Epithelial cell of esophagus (primary cell): ENCODE measurements at regions not wholly inside any gene's neighbourhood (a gene's known extent, or its start where the extent isn't known, plus 50 kb on each side); places are given as distances from the start of the nearest gene placed in this dataset.

ENCODE experiments used
- DNase-seq: peaks from one replicate; pipeline ENCODE4 v3.0.0; 2010; ENCODE audit warnings: low read depth
- H3K4me3 ChIP-seq: 2 replicates; pipeline ENCODE4 v1.5.1; 2011; ENCODE audit warnings: mild to moderate bottlenecking, low read length, control low read depth
- TF ChIP-seq, protein P1 (sequence below): IDR thresholded peaks from 2 replicates; pipeline ENCODE4 v1.5.1; 2011; ENCODE audit warnings: low read depth, mild to moderate bottlenecking, low read length, control low read depth, inconsistent platforms; ENCODE audit not compliant: insufficient read depth; ENCODE audit errors: missing control alignments

DNA sequence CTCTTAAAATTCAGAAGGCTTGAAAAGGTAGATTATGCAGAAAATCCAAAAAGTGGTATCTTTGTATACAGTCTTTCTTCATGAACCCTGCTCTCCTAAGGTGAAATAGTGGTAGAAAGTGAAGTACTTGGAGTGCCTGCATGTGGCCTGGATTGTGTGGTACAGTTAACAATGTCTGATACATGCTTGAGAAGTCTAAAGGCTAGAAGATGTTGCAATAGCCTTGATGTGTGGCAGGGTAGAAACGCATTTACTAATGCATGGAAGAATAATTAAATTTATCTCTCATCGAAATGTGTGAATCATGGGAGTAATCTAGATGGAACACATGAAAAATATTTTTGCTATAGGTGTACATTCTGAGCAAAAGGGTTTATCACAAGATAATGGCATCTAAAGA lies 1632.3 kb upstream of the B3GALT2 start:
- no peak overlapping the region for H3K4me3 ChIP-seq
- no peak for DNase-seq
- TF ChIP-seq, protein P1, sequence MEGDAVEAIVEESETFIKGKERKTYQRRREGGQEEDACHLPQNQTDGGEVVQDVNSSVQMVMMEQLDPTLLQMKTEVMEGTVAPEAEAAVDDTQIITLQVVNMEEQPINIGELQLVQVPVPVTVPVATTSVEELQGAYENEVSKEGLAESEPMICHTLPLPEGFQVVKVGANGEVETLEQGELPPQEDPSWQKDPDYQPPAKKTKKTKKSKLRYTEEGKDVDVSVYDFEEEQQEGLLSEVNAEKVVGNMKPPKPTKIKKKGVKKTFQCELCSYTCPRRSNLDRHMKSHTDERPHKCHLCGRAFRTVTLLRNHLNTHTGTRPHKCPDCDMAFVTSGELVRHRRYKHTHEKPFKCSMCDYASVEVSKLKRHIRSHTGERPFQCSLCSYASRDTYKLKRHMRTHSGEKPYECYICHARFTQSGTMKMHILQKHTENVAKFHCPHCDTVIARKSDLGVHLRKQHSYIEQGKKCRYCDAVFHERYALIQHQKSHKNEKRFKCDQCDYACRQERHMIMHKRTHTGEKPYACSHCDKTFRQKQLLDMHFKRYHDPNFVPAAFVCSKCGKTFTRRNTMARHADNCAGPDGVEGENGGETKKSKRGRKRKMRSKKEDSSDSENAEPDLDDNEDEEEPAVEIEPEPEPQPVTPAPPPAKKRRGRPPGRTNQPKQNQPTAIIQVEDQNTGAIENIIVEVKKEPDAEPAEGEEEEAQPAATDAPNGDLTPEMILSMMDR, result no peak

- no peak overlapping the region for H3K4me3 ChIP-seq
- TF ChIP-seq, protein P1, result no peak
- no peak for DNase-seq
These were observed 1630.4 kb upstream of the B3GALT2 start for GRCh38 chr1:194816859-194817258.

DNA sequence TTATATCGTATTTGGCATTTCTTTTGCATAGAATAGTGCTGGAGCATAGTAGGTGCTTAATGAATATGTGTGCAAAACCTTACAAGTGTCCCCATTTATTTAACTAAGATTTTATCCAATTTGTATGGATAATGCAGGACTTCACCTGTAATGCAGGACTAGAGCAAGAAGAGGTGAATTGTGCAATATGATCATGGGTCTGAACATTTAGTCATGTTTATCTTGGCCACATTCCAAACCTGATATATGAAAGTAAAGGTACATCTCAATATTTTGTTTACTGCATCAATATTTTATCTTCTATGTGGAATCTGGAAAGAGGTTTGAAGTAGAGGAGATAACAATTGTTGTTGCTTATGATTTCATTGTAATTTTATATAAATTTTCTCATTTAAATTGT lies 1626.7 kb upstream of the B3GALT2 start:
- TF ChIP-seq, protein P1, result no peak
- H3K4me3 ChIP-seq, result no peak overlapping the region

DNA sequence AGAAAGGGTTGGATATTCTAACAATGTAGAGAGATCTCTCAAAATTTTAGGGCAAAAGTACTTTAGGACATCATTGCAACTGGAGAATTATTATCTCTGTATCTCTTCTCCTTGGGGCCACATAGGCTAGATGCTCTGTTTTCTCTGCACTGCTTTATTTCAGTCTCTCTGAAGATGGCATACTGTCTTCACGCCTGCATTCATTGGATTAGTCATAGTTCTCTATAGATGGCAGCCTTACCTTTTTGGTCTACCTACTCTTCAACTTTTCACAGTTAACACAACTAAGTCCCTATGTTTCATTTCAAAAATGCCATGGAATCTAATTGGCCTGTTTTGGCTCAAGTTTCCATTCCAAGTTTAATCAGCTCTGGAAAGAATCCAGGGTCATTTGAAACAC lies 1623.3 kb upstream of the B3GALT2 start:
- no peak overlapping the region for H3K4me3 ChIP-seq
- no peak for DNase-seq
- TF ChIP-seq, protein P1, result no peak

More for the DNA sequence above, 1626.7 kb upstream of the B3GALT2 start:
- DNase-seq, result peak; percentile 60

GRCh38 chr1:194809215-194809614 lies 1622.8 kb upstream of the B3GALT2 start:
- TF ChIP-seq, protein P1, result no peak
- DNase-seq, result no peak

GRCh38 chr1:194807530-194808220 lies 1621.3 kb upstream of the B3GALT2 start:
- DNase-seq, result no peak
- H3K4me3 ChIP-seq, result no peak overlapping the region
- TF ChIP-seq, protein P1, result no peak

More at GRCh38 chr1:194809215-194809614, 1622.8 kb upstream of the B3GALT2 start:
- H3K4me3 ChIP-seq, result no peak overlapping the region

DNA sequence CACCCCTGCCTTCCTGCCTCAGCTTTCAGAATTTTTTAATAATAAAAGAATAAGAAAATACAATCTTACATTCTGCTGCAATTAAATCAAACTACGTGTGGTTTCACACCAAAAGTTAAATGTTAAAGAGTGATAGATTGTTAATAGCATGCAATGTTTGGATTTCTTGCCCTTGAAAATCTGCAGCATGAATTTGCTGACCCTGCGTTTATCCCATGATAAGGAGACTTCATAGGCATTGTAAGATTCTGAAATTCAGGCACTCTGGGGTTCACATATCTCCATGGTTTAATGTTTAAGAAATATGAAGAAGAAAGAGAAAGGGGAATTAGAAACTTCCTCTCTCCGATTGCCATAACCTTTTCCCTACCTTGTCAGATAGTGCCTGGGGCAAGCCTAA lies 1616.2 kb upstream of the B3GALT2 start:
- no peak for DNase-seq
- TF ChIP-seq, protein P1, result no peak
- H3K4me3 ChIP-seq, result no peak overlapping the region
